Testis (tissue), 2 donors: ENCODE measurements at regions not wholly inside any gene's neighbourhood (a gene's known extent, or its start where the extent isn't known, plus 50 kb on each side); places are given as distances from the start of the nearest gene placed in this dataset.

Experiments used
- DNase-seq: peaks from one replicate; pipeline ENCODE4 v3.0.0-alpha.2; 2019
- H3K27ac ChIP-seq, 2 donors: fragments of 200-600 bp; sonication (generic); one replicate each; pipeline ENCODE4 v1.5.1; 2019
- H3K27me3 ChIP-seq: fragments of 200-600 bp; sonication (generic); one replicate; pipeline ENCODE4 v1.5.1; 2019
- H3K36me3 ChIP-seq: fragments of 200-600 bp; sonication (generic); one replicate; pipeline ENCODE4 v1.5.1; 2017; ENCODE audit warnings: low read depth; ENCODE audit errors: missing control alignments
- H3K4me1 ChIP-seq: fragments of 200-600 bp; sonication (generic); one replicate; pipeline ENCODE4 v1.5.1; 2019
- H3K4me3 ChIP-seq, 2 donors: fragments of 200-600 bp; sonication (generic); one replicate each; pipeline ENCODE4 v1.5.1; 2017 to 2019
- H3K9me3 ChIP-seq: fragments of 200-600 bp; sonication (generic); one replicate; pipeline ENCODE4 v1.5.1; 2017
- CTCF ChIP-seq, 3 experiments: fragments of 450-650 bp in 2 of 3; fragments of 200-600 bp in 1 of 3; sonication (generic) in 1 of 3; IDR thresholded peaks; one replicate each; pipeline ENCODE4 v1.5.1; 2016 to 2019; ENCODE audit warnings: antibody characterized with exemption in 3 of 3, mild to moderate bottlenecking in 2 of 3, moderate library complexity in 1 of 3
- POLR2A ChIP-seq: fragments of 450-650 bp; IDR thresholded peaks from one replicate; pipeline ENCODE4 v1.6.1; 2017; ENCODE audit warnings: antibody characterized with exemption, mild to moderate bottlenecking, moderate library complexity
- WGBS, 2 donors: methylation state at CpG; one replicate each; pipeline ENCODE4 v1.1.5; 2018; 5-methylcytosine and 5-hydroxymethylcytosine counted together
- intact Hi-C: fragments of 100-400 bp; cut with DNase I; formaldehyde crosslinking; loops from one replicate; pipeline ENCODE4 v1.15.1; 2023; ENCODE audit warnings: low total_unique reads

- H3K27ac ChIP-seq = no peak overlapping the region
- WGBS, 2 donors = 49 to 58% methylated on average over 3 of the region's 3 CpGs
- TF ChIP-seq CTCF (IDR thresholded peaks at IDR 0.05) = no peak
- no peak for TF ChIP-seq POLR2A
- no peak overlapping the region for H3K4me3 ChIP-seq
- H3K27me3 ChIP-seq = no peaks in the 10 kb centered on the region
- H3K36me3 ChIP-seq = no peaks in the 10 kb centered on the region
- DNase-seq = no peak
- H3K9me3 ChIP-seq = no peaks in the 10 kb centered on the region
- H3K4me1 ChIP-seq = no peaks in the 10 kb centered on the region
- intact Hi-C loops = no loop called here
These were observed 415.1 kb upstream of the NECTIN3 start for GRCh38 chr3:110656394-110657025.

GRCh38 chr3:110664148-110664547 is 407.5 kb upstream of the NECTIN3 start:
- intact Hi-C loops = no loop called here

GRCh38 chr3:110666495-110666894 is 405.1 kb upstream of the NECTIN3 start:
- intact Hi-C loops = no loop called here
- TF ChIP-seq POLR2A (no peak), CTCF (IDR thresholded peaks at IDR 0.05) (no peak)
- DNase-seq = no peak
- no peak overlapping the region for H3K27ac ChIP-seq
- no peaks in the 10 kb centered on the region for H3K27me3 ChIP-seq
- H3K4me3 ChIP-seq = no peak overlapping the region
- no peaks in the 10 kb centered on the region for H3K4me1 ChIP-seq
- H3K36me3 ChIP-seq = no peaks in the 10 kb centered on the region
- 80 to 92% methylated on average over 2 of the region's 2 CpGs for WGBS, 2 donors
- H3K9me3 ChIP-seq = no peaks in the 10 kb centered on the region

More at GRCh38 chr3:110664148-110664547, 407.5 kb upstream of the NECTIN3 start:
- no peak for DNase-seq
- Histone ChIP-seq H3K36me3 (no peaks in the 10 kb centered on the region), H3K4me1 (no peaks in the 10 kb centered on the region), H3K27ac (no peak overlapping the region), H3K9me3 (no peaks in the 10 kb centered on the region), H3K27me3 (no peaks in the 10 kb centered on the region), H3K4me3 (no peak overlapping the region)
- WGBS, 2 donors = 69 to 81% methylated on average over 2 of the region's 2 CpGs
- no peak for TF ChIP-seq POLR2A
- TF ChIP-seq CTCF (IDR thresholded peaks at IDR 0.05) = no peak

- intact Hi-C loops = no loop called here
- Histone ChIP-seq H3K9me3 (no peaks in the 10 kb centered on the region), H3K36me3 (no peaks in the 10 kb centered on the region), H3K27me3 (no peaks in the 10 kb centered on the region), H3K4me3 (no peak overlapping the region), H3K4me1 (no peaks in the 10 kb centered on the region), H3K27ac (no peak overlapping the region)
- TF ChIP-seq CTCF (IDR thresholded peaks at IDR 0.05) = no peak
- peak; percentile 51 for DNase-seq
- 84 to 93% methylated on average over 2 of the region's 2 CpGs for WGBS, 2 donors
These were observed 404.4 kb upstream of the NECTIN3 start for GRCh38 chr3:110667216-110667615.

- H3K27ac ChIP-seq = no peak overlapping the region
- H3K4me3 ChIP-seq = no peak overlapping the region
- intact Hi-C loops = no loop called here
- no peaks in the 10 kb centered on the region for H3K36me3 ChIP-seq
- no peaks in the 10 kb centered on the region for H3K27me3 ChIP-seq
- no peaks in the 10 kb centered on the region for H3K9me3 ChIP-seq
- no peaks in the 10 kb centered on the region for H3K4me1 ChIP-seq
- TF ChIP-seq POLR2A (no peak), CTCF (IDR thresholded peaks at IDR 0.05) (no peak)
- no peak for DNase-seq
These were observed 401.2 kb upstream of the NECTIN3 start for GRCh38 chr3:110670407-110670806.
